ENCODE measurements at regions not wholly inside any gene's neighbourhood (a gene's known extent, or its start where the extent isn't known, plus 50 kb on each side); places are given as distances from the start of the nearest gene placed in this dataset.
A peak's percentile ranks its signal among the peaks of the same experiment; 100 is the strongest.
"Not testable (repeated sequence)": the region's sequence is repeated elsewhere in the genome, so short reads cannot be mapped to it uniquely, and the experiment has no call there.

- DNase-seq (no peak), ATAC-seq (no peak)
- intact Hi-C loops (cut with DNase I, micrococcal nuclease), result no loop called here
Measured at GRCh38 chr5:82614706-82615105, 336.6 kb upstream of the RPS23 start.

- intact Hi-C loops (cut with DNase I, micrococcal nuclease), result no loop called here
- DNase-seq (no peak), ATAC-seq (no peak)
Measured at GRCh38 chr5:82613891-82614290, 335.7 kb upstream of the RPS23 start.

GRCh38 chr5:82610686-82611085 lies 332.5 kb upstream of the RPS23 start:
- DNase-seq, result no peak
- ATAC-seq, result no peak
- intact Hi-C loops (cut with DNase I, micrococcal nuclease), result no loop called here

- no peak for ATAC-seq
- intact Hi-C loops (cut with DNase I, micrococcal nuclease), result no loop called here
- DNase-seq, result no peak
Measured at GRCh38 chr5:82605441-82605973, 327.4 kb upstream of the RPS23 start.

GRCh38 chr5:82603033-82603987 lies 325.2 kb upstream of the RPS23 start:
- no peak for ATAC-seq
- intact Hi-C loops (cut with DNase I, micrococcal nuclease), result no loop called here
- DNase-seq, result no peak

GRCh38 chr5:82601861-82602260 lies 323.7 kb upstream of the RPS23 start:
- intact Hi-C loops (cut with DNase I, micrococcal nuclease), result no loop called here
- no peak for DNase-seq
- peak; percentile 6 for ATAC-seq

GRCh38 chr5:82601077-82601476 lies 322.9 kb upstream of the RPS23 start:
- intact Hi-C loops (cut with DNase I, micrococcal nuclease), result no loop called here

GRCh38 chr5:82599692-82600091 lies 321.5 kb upstream of the RPS23 start:
- intact Hi-C loops (cut with DNase I, micrococcal nuclease), result no loop called here
- DNase-seq (no peak), ATAC-seq (no peak)

More at GRCh38 chr5:82601077-82601476, 322.9 kb upstream of the RPS23 start:
- ATAC-seq, result peak; percentile 99
- peak; percentile 39 to 66 for DNase-seq

GRCh38 chr5:82599030-82599429 lies 320.9 kb upstream of the RPS23 start:
- intact Hi-C loops (cut with DNase I, micrococcal nuclease), result no loop called here
- ATAC-seq, result no peak

GRCh38 chr5:82597437-82597836 lies 319.3 kb upstream of the RPS23 start:
- ATAC-seq (no peak), DNase-seq (no peak)
- intact Hi-C loops (cut with DNase I, micrococcal nuclease), result no loop called here

More at GRCh38 chr5:82599030-82599429, 320.9 kb upstream of the RPS23 start:
- no peak for DNase-seq

- intact Hi-C loops (cut with DNase I, micrococcal nuclease), result no loop called here
- ATAC-seq (no peak), DNase-seq (no peak)
Measured at GRCh38 chr5:82596451-82596850, 318.3 kb upstream of the RPS23 start.

- DNase-seq, result peak; percentile 42 to 54
- ATAC-seq, result peak; percentile 88
- intact Hi-C loops (cut with DNase I, micrococcal nuclease), result no loop called here
Measured at GRCh38 chr5:82595113-82595512, 317.0 kb upstream of the RPS23 start.

GRCh38 chr5:82594097-82594496 lies 315.9 kb upstream of the RPS23 start:
- no peak for DNase-seq
- intact Hi-C loops (cut with DNase I, micrococcal nuclease), result no loop called here
- ATAC-seq, result peak; percentile 72

GRCh38 chr5:82593481-82593880 lies 315.3 kb upstream of the RPS23 start:
- DNase-seq (no peak), ATAC-seq (no peak)
- intact Hi-C loops (cut with DNase I, micrococcal nuclease), result no loop called here

GRCh38 chr5:82591021-82591515 lies 312.9 kb upstream of the RPS23 start:
- no peak for DNase-seq
- no peak for ATAC-seq
- intact Hi-C loops (cut with DNase I, micrococcal nuclease), result no loop called here

- no peak for ATAC-seq
Measured at GRCh38 chr5:82590112-82590511, 312.0 kb upstream of the RPS23 start.

GRCh38 chr5:82586661-82587310 lies 308.6 kb upstream of the RPS23 start:
- intact Hi-C loops (cut with DNase I, micrococcal nuclease), result no loop called here
- DNase-seq (peak in 1 of 2 donors; percentile 36), ATAC-seq (peak; percentile 94)

More at GRCh38 chr5:82590112-82590511, 312.0 kb upstream of the RPS23 start:
- intact Hi-C loops (cut with DNase I, micrococcal nuclease), result no loop called here
- DNase-seq, result no peak

GRCh38 chr5:82586181-82586580 lies 308.0 kb upstream of the RPS23 start:
- no peak for DNase-seq
- intact Hi-C loops (cut with DNase I, micrococcal nuclease), result no loop called here
- ATAC-seq, result peak; percentile 19

GRCh38 chr5:82584631-82585030 lies 306.5 kb upstream of the RPS23 start:
- no peak for ATAC-seq

GRCh38 chr5:82583331-82583730 lies 305.2 kb upstream of the RPS23 start:
- DNase-seq; intact Hi-C loops (cut with DNase I, micrococcal nuclease); ATAC-seq: not testable (repeated sequence)

More at GRCh38 chr5:82584631-82585030, 306.5 kb upstream of the RPS23 start:
- DNase-seq, result no peak
- intact Hi-C loops (cut with DNase I, micrococcal nuclease), result no loop called here
